ENCODE measurements at regions not wholly inside any gene's neighbourhood (a gene's known extent, or its start where the extent isn't known, plus 50 kb on each side); places are given as distances from the start of the nearest gene placed in this dataset.

- Histone ChIP-seq H3K9me3 (ENCODE audit: low read depth) (no peaks in the 10 kb centered on the region), H3K4me2 (no peak overlapping the region), H3K27me3 (no peaks in the 10 kb centered on the region), H2AFZ (no peak overlapping the region), H3K4me3 (no peak overlapping the region), H3K4me1 (ENCODE audit: insufficient read depth) (no peaks in the 10 kb centered on the region), H3K36me3 (replicated peaks; ENCODE audit: insufficient read depth, low read depth) (no peaks in the 10 kb centered on the region), H3K27ac (no peak overlapping the region), H3K9me2 (replicated peaks; ENCODE audit: insufficient read depth) (no peaks in the 10 kb centered on the region), H4K20me1 (ENCODE audit: insufficient read depth, poor library complexity, severe bottlenecking) (no peaks in the 10 kb centered on the region), H3K79me2 (no peaks in the 10 kb centered on the region)
- TF ChIP-seq, protein P1, sequence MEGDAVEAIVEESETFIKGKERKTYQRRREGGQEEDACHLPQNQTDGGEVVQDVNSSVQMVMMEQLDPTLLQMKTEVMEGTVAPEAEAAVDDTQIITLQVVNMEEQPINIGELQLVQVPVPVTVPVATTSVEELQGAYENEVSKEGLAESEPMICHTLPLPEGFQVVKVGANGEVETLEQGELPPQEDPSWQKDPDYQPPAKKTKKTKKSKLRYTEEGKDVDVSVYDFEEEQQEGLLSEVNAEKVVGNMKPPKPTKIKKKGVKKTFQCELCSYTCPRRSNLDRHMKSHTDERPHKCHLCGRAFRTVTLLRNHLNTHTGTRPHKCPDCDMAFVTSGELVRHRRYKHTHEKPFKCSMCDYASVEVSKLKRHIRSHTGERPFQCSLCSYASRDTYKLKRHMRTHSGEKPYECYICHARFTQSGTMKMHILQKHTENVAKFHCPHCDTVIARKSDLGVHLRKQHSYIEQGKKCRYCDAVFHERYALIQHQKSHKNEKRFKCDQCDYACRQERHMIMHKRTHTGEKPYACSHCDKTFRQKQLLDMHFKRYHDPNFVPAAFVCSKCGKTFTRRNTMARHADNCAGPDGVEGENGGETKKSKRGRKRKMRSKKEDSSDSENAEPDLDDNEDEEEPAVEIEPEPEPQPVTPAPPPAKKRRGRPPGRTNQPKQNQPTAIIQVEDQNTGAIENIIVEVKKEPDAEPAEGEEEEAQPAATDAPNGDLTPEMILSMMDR (IDR thresholded peaks at IDR 0.05; ENCODE audit: poor library complexity), result no peak
- TF ChIP-seq EZH2phosphoT487 (IDR thresholded peaks at IDR 0.05; ENCODE audit: low read depth, severe bottlenecking, unreplicated experiment) (no peak), EZH2 (IDR thresholded peaks at IDR 0.05; ENCODE audit: borderline replicate concordance) (no peak)
- WGBS (ENCODE audit: low lambda C conversion rate, missing lambda C conversion rate), result 85% methylated on average over 1 of the region's 1 CpG
- no peak for DNase-seq (ENCODE audit: low spot score)
Measured at GRCh38 chr12:33529810-33530209, 90.2 kb upstream of the SYT10 start.

- Histone ChIP-seq H3K27ac (no peak overlapping the region), H3K4me2 (no peak overlapping the region), H3K9me2 (replicated peaks; ENCODE audit: insufficient read depth) (no peaks in the 10 kb centered on the region), H3K9me3 (ENCODE audit: low read depth) (no peaks in the 10 kb centered on the region), H3K36me3 (replicated peaks; ENCODE audit: insufficient read depth, low read depth) (no peaks in the 10 kb centered on the region), H2AFZ (no peak overlapping the region), H4K20me1 (ENCODE audit: insufficient read depth, poor library complexity, severe bottlenecking) (no peaks in the 10 kb centered on the region), H3K27me3 (no peaks in the 10 kb centered on the region), H3K4me3 (no peak overlapping the region), H3K4me1 (ENCODE audit: insufficient read depth) (no peaks in the 10 kb centered on the region), H3K79me2 (no peaks in the 10 kb centered on the region)
- 78% methylated on average over 8 of the region's 8 CpGs for WGBS (ENCODE audit: low lambda C conversion rate, missing lambda C conversion rate)
- no peak for DNase-seq (ENCODE audit: low spot score)
- no peak for TF ChIP-seq EZH2 (IDR thresholded peaks at IDR 0.05; ENCODE audit: borderline replicate concordance)
- TF ChIP-seq, protein P1 (IDR thresholded peaks at IDR 0.05; ENCODE audit: poor library complexity), result no peak
Measured at GRCh38 chr12:33531261-33531660, 91.6 kb upstream of the SYT10 start.

DNA sequence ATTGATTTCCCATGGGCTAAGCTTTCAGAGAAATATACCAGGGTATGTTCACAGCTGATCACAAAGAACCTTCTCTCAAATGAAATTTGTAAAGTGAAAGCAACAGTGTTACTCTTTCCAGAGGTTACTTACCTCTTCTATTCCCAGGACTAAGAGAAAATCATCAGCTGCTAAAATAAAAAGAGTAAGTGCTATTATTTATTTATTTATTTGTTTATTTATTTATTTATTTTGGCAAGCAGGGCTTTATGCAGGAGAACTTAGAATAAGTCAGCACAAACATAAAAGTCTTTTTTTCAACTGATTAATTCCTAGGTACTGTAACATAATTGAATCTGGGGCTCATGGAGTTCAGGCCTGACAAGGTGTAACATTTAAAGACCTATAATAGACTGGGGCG is 93.9 kb upstream of the SYT10 start:
- TF ChIP-seq EZH2 (IDR thresholded peaks at IDR 0.05; ENCODE audit: borderline replicate concordance) (no peak), EZH2phosphoT487 (IDR thresholded peaks at IDR 0.05; ENCODE audit: low read depth, severe bottlenecking, unreplicated experiment) (no peak)
- TF ChIP-seq, protein P1 (IDR thresholded peaks at IDR 0.05; ENCODE audit: poor library complexity), result no peak
- WGBS (ENCODE audit: low lambda C conversion rate, missing lambda C conversion rate), result 96% methylated on average over 1 of the region's 1 CpG

GRCh38 chr12:33536431-33536830 is 96.8 kb upstream of the SYT10 start:
- H2AFZ ChIP-seq, result no peak overlapping the region

More for the DNA sequence above, 93.9 kb upstream of the SYT10 start:
- DNase-seq (ENCODE audit: low spot score), result no peak
- Histone ChIP-seq H4K20me1 (ENCODE audit: insufficient read depth, poor library complexity, severe bottlenecking) (no peaks in the 10 kb centered on the region), H3K79me2 (no peaks in the 10 kb centered on the region), H3K9me3 (ENCODE audit: low read depth) (no peaks in the 10 kb centered on the region), H3K4me3 (no peak overlapping the region), H2AFZ (no peak overlapping the region), H3K27me3 (no peaks in the 10 kb centered on the region), H3K4me2 (no peak overlapping the region), H3K9me2 (replicated peaks; ENCODE audit: insufficient read depth) (no peaks in the 10 kb centered on the region), H3K36me3 (replicated peaks; ENCODE audit: insufficient read depth, low read depth) (no peaks in the 10 kb centered on the region), H3K4me1 (ENCODE audit: insufficient read depth) (no peaks in the 10 kb centered on the region), H3K27ac (no peak overlapping the region)

More at GRCh38 chr12:33536431-33536830, 96.8 kb upstream of the SYT10 start:
- Histone ChIP-seq H3K79me2 (no peaks in the 10 kb centered on the region), H3K4me2 (no peak overlapping the region), H4K20me1 (ENCODE audit: insufficient read depth, poor library complexity, severe bottlenecking) (no peaks in the 10 kb centered on the region), H3K27ac (no peak overlapping the region), H3K9me3 (ENCODE audit: low read depth) (no peaks in the 10 kb centered on the region), H3K4me1 (ENCODE audit: insufficient read depth) (no peaks in the 10 kb centered on the region), H3K27me3 (no peaks in the 10 kb centered on the region), H3K9me2 (replicated peaks; ENCODE audit: insufficient read depth) (no peaks in the 10 kb centered on the region), H3K36me3 (replicated peaks; ENCODE audit: insufficient read depth, low read depth) (no peaks in the 10 kb centered on the region), H3K4me3 (no peak overlapping the region)
- no peak for DNase-seq (ENCODE audit: low spot score)
- WGBS (ENCODE audit: low lambda C conversion rate, missing lambda C conversion rate), result 75% methylated on average over 1 of the region's 1 CpG
- TF ChIP-seq EZH2 (IDR thresholded peaks at IDR 0.05; ENCODE audit: borderline replicate concordance) (no peak), EZH2phosphoT487 (IDR thresholded peaks at IDR 0.05; ENCODE audit: low read depth, severe bottlenecking, unreplicated experiment) (no peak)
- TF ChIP-seq, protein P1 (IDR thresholded peaks at IDR 0.05; ENCODE audit: poor library complexity), result no peak
